CD14-positive monocyte (primary cell): ENCODE measurements at regions not wholly inside any gene's neighbourhood (a gene's known extent, or its start where the extent isn't known, plus 50 kb on each side); places are given as distances from the start of the nearest gene placed in this dataset.

Experiments
- DNase-seq, 3 donors: peaks; one replicate each; pipeline ENCODE4 v3.0.0-alpha.2; 2011 to 2022
- H2AFZ ChIP-seq: 2 replicates; pipeline ENCODE4 v1.6.0; 2012; ENCODE audit warnings: mild to moderate bottlenecking, low read depth, low read length, inconsistent platforms; ENCODE audit not compliant: insufficient read depth, poor library complexity, severe bottlenecking
- H3K27ac ChIP-seq, 2 donors: 1 replicate in 1 of 2; 2 replicates in 1 of 2; pipeline ENCODE4 v1.5.1; 2012 to 2013; ENCODE audit warnings: low read length in 2 of 2, control low read depth in 1 of 2, inconsistent platforms in 1 of 2, low read depth in 1 of 2, mild to moderate bottlenecking in 1 of 2
- H3K27me3 ChIP-seq, 2 donors: one replicate each; pipeline versions ENCODE4 v1.6.0 to v1.6.1; 2011 to 2013; ENCODE audit warnings: low read length in 2 of 2; ENCODE audit not compliant: control insufficient read depth in 2 of 2, insufficient read depth in 2 of 2
- H3K36me3 ChIP-seq, 2 donors: replicated peaks in 1 of 2; 1 replicate in 1 of 2; 2 replicates in 1 of 2; pipeline versions ENCODE4 v1.5.1 to v1.6.1; 2012 to 2013; ENCODE audit warnings: low read length in 2 of 2, control low read depth in 1 of 2, inconsistent platforms in 1 of 2, mild to moderate bottlenecking in 1 of 2; ENCODE audit not compliant: insufficient read depth in 2 of 2, control insufficient read depth in 1 of 2
- H3K4me1 ChIP-seq, 2 donors: 1 replicate in 1 of 2; 2 replicates in 1 of 2; pipeline versions ENCODE4 v1.5.1 to v1.6.1; 2012 to 2013; ENCODE audit warnings: low read length in 2 of 2, control low read depth in 1 of 2, inconsistent platforms in 1 of 2, mild to moderate bottlenecking in 1 of 2, moderate library complexity in 1 of 2; ENCODE audit not compliant: insufficient read depth in 2 of 2, control insufficient read depth in 1 of 2
- H3K4me2 ChIP-seq: replicated peaks from 2 replicates; pipeline ENCODE3; 2012; ENCODE audit warnings: low read length, moderate library complexity, mild to moderate bottlenecking; ENCODE audit not compliant: poor library complexity, severe bottlenecking; ENCODE audit errors: extremely low read depth
- H3K4me3 ChIP-seq, 3 experiments: fragments of 200-600 bp in 1 of 3; sonication (generic) in 1 of 3; replicated peaks in 1 of 3; 1 replicate in 2 of 3; 2 replicates in 1 of 3; pipeline ENCODE4 v1.5.1; 2011 to 2013; ENCODE audit warnings: low read length in 3 of 3, mild to moderate bottlenecking in 3 of 3, control low read depth in 2 of 3, low read depth in 2 of 3, inconsistent platforms in 1 of 3, moderate library complexity in 1 of 3
- H3K79me2 ChIP-seq: 2 replicates; pipeline ENCODE4 v1.6.0; 2012; ENCODE audit warnings: mild to moderate bottlenecking, control low read depth, inconsistent platforms, low read length, moderate library complexity; ENCODE audit not compliant: insufficient read depth
- H3K9ac ChIP-seq: 2 replicates; pipeline ENCODE4 v1.6.0; 2017; ENCODE audit warnings: low read length, mild to moderate bottlenecking; ENCODE audit not compliant: insufficient read depth, poor library complexity, severe bottlenecking
- H3K9me3 ChIP-seq, 2 donors: replicated peaks in 1 of 2; 1 replicate in 1 of 2; 2 replicates in 1 of 2; pipeline versions ENCODE4 v1.5.1 to v1.6.1; 2012 to 2013; ENCODE audit warnings: low read length in 2 of 2, control low read depth in 1 of 2; ENCODE audit not compliant: control insufficient read depth in 1 of 2, insufficient read depth in 1 of 2
- H4K20me1 ChIP-seq: 2 replicates; pipeline ENCODE4 v1.6.0; 2012; ENCODE audit warnings: mild to moderate bottlenecking, low read length, control low read depth, moderate library complexity; ENCODE audit not compliant: insufficient read depth
- H3K27ac Mint-ChIP-seq, 7 donors: one replicate each; pipeline ENCODE4 v1.8.0; 2020; ENCODE audit warnings: mild to moderate bottlenecking in 7 of 7, mixed read lengths in 7 of 7, moderate library complexity in 6 of 7, inconsistent platforms in 2 of 7
- H3K27me3 Mint-ChIP-seq, 3 donors: one replicate each; pipeline ENCODE4 v1.8.0; 2021 to 2022; ENCODE audit warnings: low read depth in 3 of 3, mild to moderate bottlenecking in 3 of 3, mixed read lengths in 3 of 3, moderate library complexity in 3 of 3, inconsistent platforms in 1 of 3
- H3K36me3 Mint-ChIP-seq, 2 donors: one replicate each; pipeline ENCODE4 v1.8.0; 2020; ENCODE audit warnings: mixed read lengths in 2 of 2, inconsistent platforms in 1 of 2, mild to moderate bottlenecking in 1 of 2
- H3K4me1 Mint-ChIP-seq: one replicate; pipeline ENCODE4 v1.8.0; 2020; ENCODE audit warnings: mild to moderate bottlenecking, mixed read lengths
- H3K4me3 Mint-ChIP-seq, 2 donors: one replicate each; pipeline ENCODE4 v1.8.0; 2020; ENCODE audit warnings: mild to moderate bottlenecking in 2 of 2, mixed read lengths in 2 of 2, moderate library complexity in 1 of 2
- H3K9me3 Mint-ChIP-seq, 7 donors: one replicate each; pipeline ENCODE4 v1.8.0; 2020 to 2022; ENCODE audit warnings: mixed read lengths in 7 of 7, mild to moderate bottlenecking in 6 of 7, moderate library complexity in 6 of 7, inconsistent platforms in 2 of 7
- CTCF ChIP-seq: fragments of 200-600 bp; IDR thresholded peaks from one replicate; pipeline ENCODE4 v1.8.0; 2022; ENCODE audit warnings: antibody characterized with exemption, mild to moderate bottlenecking
- WGBS: methylation state at CpG from one replicate; pipeline ENCODE4 v1.1.5; 2013; ENCODE audit warnings: missing lambda C conversion rate; ENCODE audit not compliant: insufficient coverage; 5-methylcytosine and 5-hydroxymethylcytosine counted together
- intact Hi-C, 2 donors: fragments of 100-400 bp; cut with micrococcal nuclease; formaldehyde crosslinking; loops; one replicate each; pipeline versions ENCODE4 v1.15.0 to v1.15.1; 2023

- no peaks in the 10 kb centered on the region for H3K36me3 ChIP-seq
- TF ChIP-seq CTCF = no peak
- H3K27ac Mint-ChIP-seq = no peak overlapping the region
- WGBS = 100% methylated on average over 1 of the region's 2 CpGs
- no peaks in the 10 kb centered on the region for H3K4me1 ChIP-seq
- no peak overlapping the region for H3K4me2 ChIP-seq
- no peaks in the 10 kb centered on the region for H3K27me3 ChIP-seq
- no peak overlapping the region for H3K9ac ChIP-seq
- peaks cover 0 to 2% (median 0%) of the 10 kb centered on the region in 7 donors for H3K9me3 Mint-ChIP-seq
- intact Hi-C loops = no loop called here
- peaks cover 0 to 6% (median 5%) of the 10 kb centered on the region in 3 donors for H3K27me3 Mint-ChIP-seq
- H3K9me3 ChIP-seq = no peaks in the 10 kb centered on the region
- H3K4me3 ChIP-seq = no peak overlapping the region
- H3K4me1 Mint-ChIP-seq = no peaks in the 10 kb centered on the region
- no peak overlapping the region for H2AFZ ChIP-seq
- no peaks in the 10 kb centered on the region for H4K20me1 ChIP-seq
- H3K4me3 Mint-ChIP-seq = no peak overlapping the region
- DNase-seq = no peak
- no peaks in the 10 kb centered on the region for H3K36me3 Mint-ChIP-seq
- H3K27ac ChIP-seq = no peak overlapping the region
- no peaks in the 10 kb centered on the region for H3K79me2 ChIP-seq
These were observed 125.3 kb downstream of the ADAMTS15 start for GRCh38 chr11:130573767-130574166.

- H3K4me1 Mint-ChIP-seq = no peaks in the 10 kb centered on the region
- Histone ChIP-seq H4K20me1 (no peaks in the 10 kb centered on the region), H3K79me2 (no peaks in the 10 kb centered on the region), H2AFZ (no peak overlapping the region), H3K9me3 (no peaks in the 10 kb centered on the region), H3K4me3 (no peak overlapping the region), H3K27ac (no peak overlapping the region), H3K9ac (no peak overlapping the region), H3K27me3 (no peaks in the 10 kb centered on the region), H3K4me2 (no peak overlapping the region), H3K4me1 (no peaks in the 10 kb centered on the region), H3K36me3 (no peaks in the 10 kb centered on the region)
- no peaks in the 10 kb centered on the region for H3K36me3 Mint-ChIP-seq
- DNase-seq = no peak
- no peak overlapping the region for H3K4me3 Mint-ChIP-seq
- H3K27me3 Mint-ChIP-seq = peaks cover under 1 to 6% (median 4%) of the 10 kb centered on the region in 3 donors
- peaks cover 0 to 4% (median 0%) of the 10 kb centered on the region in 7 donors for H3K9me3 Mint-ChIP-seq
- no peak for TF ChIP-seq CTCF
- peak overlapping the region in 1 of 7 donors; percentile 38 for H3K27ac Mint-ChIP-seq
- 93% methylated on average over 2 of the region's 2 CpGs for WGBS
- intact Hi-C loops = no loop called here
These were observed 126.3 kb downstream of the ADAMTS15 start for GRCh38 chr11:130574740-130575139.
